OCI-LY3 (cell line): ENCODE measurements at regions not wholly inside any gene's neighbourhood (a gene's known extent, or its start where the extent isn't known, plus 50 kb on each side); places are given as distances from the start of the nearest gene placed in this dataset.

ENCODE experiments used
- EZH2phosphoT487 ChIP-seq: fragments of 200-600 bp; shearing (Covaris generic); IDR thresholded peaks from 2 replicates; pipeline ENCODE4 v1.6.1; 2018; ENCODE audit warnings: antibody characterized with exemption, mixed run types, low read depth
- TF ChIP-seq, protein P1 (sequence below): fragments of 200-600, 300-600 bp; sonication (generic); IDR thresholded peaks from 2 replicates; pipeline ENCODE4 v1.5.1; 2014; ENCODE audit warnings: antibody characterized with exemption, low read length, low read depth

- TF ChIP-seq, protein P1, sequence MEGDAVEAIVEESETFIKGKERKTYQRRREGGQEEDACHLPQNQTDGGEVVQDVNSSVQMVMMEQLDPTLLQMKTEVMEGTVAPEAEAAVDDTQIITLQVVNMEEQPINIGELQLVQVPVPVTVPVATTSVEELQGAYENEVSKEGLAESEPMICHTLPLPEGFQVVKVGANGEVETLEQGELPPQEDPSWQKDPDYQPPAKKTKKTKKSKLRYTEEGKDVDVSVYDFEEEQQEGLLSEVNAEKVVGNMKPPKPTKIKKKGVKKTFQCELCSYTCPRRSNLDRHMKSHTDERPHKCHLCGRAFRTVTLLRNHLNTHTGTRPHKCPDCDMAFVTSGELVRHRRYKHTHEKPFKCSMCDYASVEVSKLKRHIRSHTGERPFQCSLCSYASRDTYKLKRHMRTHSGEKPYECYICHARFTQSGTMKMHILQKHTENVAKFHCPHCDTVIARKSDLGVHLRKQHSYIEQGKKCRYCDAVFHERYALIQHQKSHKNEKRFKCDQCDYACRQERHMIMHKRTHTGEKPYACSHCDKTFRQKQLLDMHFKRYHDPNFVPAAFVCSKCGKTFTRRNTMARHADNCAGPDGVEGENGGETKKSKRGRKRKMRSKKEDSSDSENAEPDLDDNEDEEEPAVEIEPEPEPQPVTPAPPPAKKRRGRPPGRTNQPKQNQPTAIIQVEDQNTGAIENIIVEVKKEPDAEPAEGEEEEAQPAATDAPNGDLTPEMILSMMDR, result no peak
- TF ChIP-seq EZH2phosphoT487, result no peak
These were observed 204.4 kb downstream of the ADAMTS15 start for GRCh38 chr11:130652671-130653335.
